OCI-LY1 (cell line): ENCODE measurements at regions not wholly inside any gene's neighbourhood (a gene's known extent, or its start where the extent isn't known, plus 50 kb on each side); places are given as distances from the start of the nearest gene placed in this dataset.

ENCODE experiments used
- CTCF ChIP-seq: fragments of 200-600 bp; sonication (generic), shearing (Covaris generic); IDR thresholded peaks from 2 replicates; pipeline ENCODE4 v1.5.1; 2017; ENCODE audit warnings: mild to moderate bottlenecking, antibody characterized with exemption, low read length, moderate library complexity, mixed read lengths
- EZH2 ChIP-seq: fragments of 200-600 bp; sonication (generic), shearing (Covaris generic); IDR thresholded peaks from 2 replicates; pipeline ENCODE4 v1.8.0; 2017; ENCODE audit warnings: borderline replicate concordance, mixed run types, mild to moderate bottlenecking, antibody characterized with exemption, low read length, moderate library complexity, mixed read lengths

GRCh38 chr3:69539134-69539533, 153.2 kb upstream of the FRMD4B start:
- TF ChIP-seq CTCF (no peak), EZH2 (no peak)
